K562 (cell line): ENCODE measurements at regions not wholly inside any gene's neighbourhood (a gene's known extent, or its start where the extent isn't known, plus 50 kb on each side); places are given as distances from the start of the nearest gene placed in this dataset.
A peak's percentile ranks its signal among the peaks of the same experiment; 100 is the strongest.
"Not testable (repeated sequence)": the region's sequence is repeated elsewhere in the genome, so short reads cannot be mapped to it uniquely, and the experiment has no call there.

Experiments used
- ATAC-seq: fragments of 200-7000 bp; cut with Tn5 transposase; 3 replicates; pipeline ENCODE4 v1.9.1; 2020; ENCODE audit warnings: moderate library complexity
- BruUV-seq: library from RNA; stranded (reverse); fragments of 400-500 nt; replicated peaks from 2 replicates; lab custom pipeline; 2021; lab: Mats Ljungman, UMichigan
- CTCF ChIA-PET: fragments of 300-600 bp; formaldehyde crosslinking; extraction: SDS; loops from one replicate; lab custom pipeline; 2021; ENCODE audit warnings: low intra/inter-chr PET ratio; lab: Yijun Ruan, JAX
- POLR2A ChIA-PET: fragments of 300-600, 350-650 bp; sonication (Branson Sonifier 250); formaldehyde crosslinking; extraction: SDS; loops from one replicate; lab custom pipeline; 2021; ENCODE audit warnings: antibody characterized with exemption, inconsistent platforms; lab: Yijun Ruan, JAX
- DNase-seq, 4 experiments: peaks; one replicate each; pipeline versions ENCODE4 v3.0.0 to v3.0.0-alpha.2; 2011 to 2018; ENCODE audit warnings: low spot score in 3 of 4, mixed read lengths in 3 of 4; ENCODE audit errors: extremely low read depth in 1 of 4
- FAIRE-seq: peaks from 2 replicates; lab custom pipeline; 2011; peaks lifted over from hg19 to GRCh38; lab: Jason Lieb, UNC
- H2AFZ ChIP-seq: 2 replicates; pipeline ENCODE4 v1.6.0; 2011; ENCODE audit warnings: low read depth, low read length, control low read depth, inconsistent platforms
- H3K27ac ChIP-seq: fragments of 200-600 bp; 3 replicates; pipeline ENCODE4 v1.8.0; 2011; ENCODE audit warnings: low read depth, mild to moderate bottlenecking, control low read depth, inconsistent platforms, low read length, moderate library complexity, mixed read lengths; ENCODE audit errors: extremely low read depth
- H3K27me3 ChIP-seq, 2 experiments: fragments of 300-600 bp in 1 of 2; 2 replicates in 1 of 2; 3 replicates in 1 of 2; pipeline versions ENCODE4 v1.6.0 to v1.8.0; 2011; ENCODE audit warnings: inconsistent platforms in 2 of 2, low read length in 2 of 2, mild to moderate bottlenecking in 1 of 2, mixed read lengths in 1 of 2, moderate library complexity in 1 of 2; ENCODE audit not compliant: control insufficient read depth in 2 of 2, insufficient read depth in 2 of 2
- H3K36me3 ChIP-seq: fragments of 300-600 bp; 3 replicates; pipeline ENCODE4 v1.8.0; 2011; ENCODE audit warnings: mild to moderate bottlenecking, low read length, inconsistent platforms; ENCODE audit not compliant: control insufficient read depth, insufficient read depth
- H3K4me1 ChIP-seq, 2 experiments: fragments of 200-600 bp in 1 of 2; replicated peaks in 1 of 2; 2 replicates in 1 of 2; 3 replicates in 1 of 2; pipeline versions ENCODE4 v1.5.1 to v1.8.0; 2011; ENCODE audit warnings: inconsistent platforms in 2 of 2, low read length in 2 of 2, mild to moderate bottlenecking in 1 of 2, mixed read lengths in 1 of 2, moderate library complexity in 1 of 2; ENCODE audit not compliant: control insufficient read depth in 2 of 2, insufficient read depth in 2 of 2
- H3K4me2 ChIP-seq: 2 replicates; pipeline ENCODE4 v1.6.1; 2011; ENCODE audit warnings: low read length, control low read depth, inconsistent platforms, mixed read lengths; ENCODE audit not compliant: insufficient read depth
- H3K4me3 ChIP-seq: fragments of 200-600 bp; sonication (generic), shearing (Covaris generic); 2 replicates; pipeline ENCODE4 v1.5.1; 2016; ENCODE audit warnings: control low read depth, inconsistent platforms
- H3K79me2 ChIP-seq: fragments of 200-600 bp; 3 replicates; pipeline ENCODE4 v1.8.0; 2011; ENCODE audit warnings: low read length, inconsistent platforms; ENCODE audit not compliant: control insufficient read depth, insufficient read depth
- H3K9ac ChIP-seq, 2 experiments: 2 replicates each; pipeline versions ENCODE4 v1.6.0 to v1.6.1; 2011; ENCODE audit warnings: low read depth in 2 of 2, low read length in 2 of 2, control low read depth in 1 of 2, inconsistent platforms in 1 of 2, mild to moderate bottlenecking in 1 of 2, mixed read lengths in 1 of 2; ENCODE audit not compliant: insufficient read depth in 1 of 2
- H3K9me1 ChIP-seq: one replicate; pipeline ENCODE4 v1.6.0; 2011; ENCODE audit warnings: inconsistent platforms, mild to moderate bottlenecking, low read length, moderate library complexity; ENCODE audit not compliant: control insufficient read depth, insufficient read depth
- H3K9me3 ChIP-seq: replicated peaks from 2 replicates; pipeline ENCODE4 v1.5.1; 2011; ENCODE audit warnings: low read depth, low read length, inconsistent platforms; ENCODE audit not compliant: control insufficient read depth, insufficient read depth
- H4K20me1 ChIP-seq: replicated peaks from 2 replicates; pipeline ENCODE4 v1.6.1; 2011; ENCODE audit warnings: low read length, inconsistent platforms, mixed read lengths; ENCODE audit not compliant: control insufficient read depth, insufficient read depth
- WGBS: fragments of 100-300 bp; shearing (Covaris generic); methylation state at CpG from one replicate; pipeline ENCODE4 v1.1.6; 2016; ENCODE audit warnings: low coverage, mixed read lengths; ENCODE audit not compliant: insufficient coverage; ENCODE audit errors: missing lambda C conversion rate; 5-methylcytosine and 5-hydroxymethylcytosine counted together
- in situ Hi-C: fragments of 300-500 bp; cut with MboI; formaldehyde crosslinking; loops from 4 replicates; pipeline ENCODE4 v1.15.0; 2018; ENCODE audit warnings: inconsistent platforms, mixed read lengths
- intact Hi-C: fragments of 100-400 bp; cut with micrococcal nuclease; formaldehyde crosslinking; loops from 2 replicates; pipeline ENCODE4 v1.14.2; 2022

DNA sequence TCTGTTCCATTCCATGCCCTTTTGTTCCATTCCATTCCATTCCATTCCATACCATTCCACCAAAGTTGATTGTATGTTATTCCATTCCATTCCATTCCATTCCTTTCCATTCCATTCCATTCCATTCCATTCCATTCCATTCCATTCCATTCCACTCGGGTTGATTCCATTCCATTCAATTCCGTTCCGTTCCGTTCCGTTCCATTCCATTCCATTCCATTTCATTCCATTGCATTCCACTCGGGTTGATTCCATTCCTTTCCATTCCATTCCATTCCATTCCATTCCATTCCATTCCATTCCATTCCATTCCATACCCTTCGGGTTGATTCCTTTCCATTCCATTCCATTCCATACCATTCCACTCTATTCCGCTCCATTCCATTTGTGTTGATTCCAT lies 143.8 kb downstream of the CWH43 start:
- FAIRE-seq, H3K36me3 ChIP-seq, H3K4me3 ChIP-seq, in situ Hi-C loops, H3K4me2 ChIP-seq, H3K27ac ChIP-seq, H2AFZ ChIP-seq, H3K9me3 ChIP-seq, CTCF ChIA-PET, ATAC-seq, H4K20me1 ChIP-seq, intact Hi-C loops, H3K27me3 ChIP-seq, POLR2A ChIA-PET, BruUV-seq, H3K4me1 ChIP-seq, H3K9me1 ChIP-seq, H3K79me2 ChIP-seq, H3K9ac ChIP-seq, DNase-seq: not testable (repeated sequence)
- WGBS = 0% methylated on average over 2 of the region's 8 CpGs

- intact Hi-C loops, H3K79me2 ChIP-seq, POLR2A ChIA-PET, CTCF ChIA-PET, H3K27me3 ChIP-seq, H3K27ac ChIP-seq, H3K36me3 ChIP-seq, H4K20me1 ChIP-seq, H3K9ac ChIP-seq, DNase-seq, H3K4me1 ChIP-seq, H3K4me3 ChIP-seq, in situ Hi-C loops, H3K9me3 ChIP-seq, BruUV-seq, FAIRE-seq, ATAC-seq, H3K4me2 ChIP-seq, H2AFZ ChIP-seq, H3K9me1 ChIP-seq: not testable (repeated sequence)
- WGBS = no CpG with 5 or more reads among the region's 7 CpGs
Observed at GRCh38 chr4:49130724-49131123, 144.6 kb downstream of the CWH43 start.

DNA sequence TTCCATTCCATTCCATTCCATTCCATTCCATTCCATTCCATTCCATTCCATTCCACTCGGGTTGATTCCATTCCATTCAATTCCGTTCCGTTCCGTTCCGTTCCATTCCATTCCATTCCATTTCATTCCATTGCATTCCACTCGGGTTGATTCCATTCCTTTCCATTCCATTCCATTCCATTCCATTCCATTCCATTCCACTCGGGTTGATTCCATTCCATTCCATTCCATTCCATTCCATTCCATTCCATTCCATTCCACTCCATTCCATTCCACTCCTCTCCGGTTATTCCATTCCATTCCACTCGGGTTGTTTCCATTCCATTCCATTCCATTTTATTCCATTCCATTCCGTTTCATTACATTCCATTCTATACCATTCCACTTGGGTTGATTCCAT lies 151.0 kb downstream of the CWH43 start:
- peak; percentile 39; the same call in 1 of the 3 replicates for ATAC-seq
- H3K27ac ChIP-seq, in situ Hi-C loops, BruUV-seq, H3K4me1 ChIP-seq, H3K27me3 ChIP-seq, H3K79me2 ChIP-seq, DNase-seq, H3K9me3 ChIP-seq, H3K9me1 ChIP-seq, H3K36me3 ChIP-seq, intact Hi-C loops, H3K4me3 ChIP-seq, H2AFZ ChIP-seq, H4K20me1 ChIP-seq, CTCF ChIA-PET, POLR2A ChIA-PET, H3K9ac ChIP-seq, FAIRE-seq, H3K4me2 ChIP-seq: not testable (repeated sequence)
- WGBS = 0% methylated on average over 1 of the region's 10 CpGs

GRCh38 chr4:49137961-49138360 lies 151.9 kb downstream of the CWH43 start:
- H3K4me2 ChIP-seq, H3K9ac ChIP-seq, DNase-seq, H3K27ac ChIP-seq, H3K36me3 ChIP-seq, intact Hi-C loops, BruUV-seq, H2AFZ ChIP-seq, H3K79me2 ChIP-seq, H3K9me1 ChIP-seq, H3K27me3 ChIP-seq, CTCF ChIA-PET, H3K4me1 ChIP-seq, FAIRE-seq, ATAC-seq, in situ Hi-C loops, H4K20me1 ChIP-seq, H3K9me3 ChIP-seq, H3K4me3 ChIP-seq, POLR2A ChIA-PET: not testable (repeated sequence)
- WGBS = 0% methylated on average over 5 of the region's 6 CpGs
